Lower leg skin (tissue), 3 donors: ENCODE measurements at regions not wholly inside any gene's neighbourhood (a gene's known extent, or its start where the extent isn't known, plus 50 kb on each side); places are given as distances from the start of the nearest gene placed in this dataset.

Experiments used
- POLR2A ChIP-seq, 2 donors: fragments of 450-650 bp; IDR thresholded peaks; one replicate each; pipeline ENCODE4 v1.6.1; 2016 to 2017; ENCODE audit warnings: antibody characterized with exemption in 2 of 2, mild to moderate bottlenecking in 1 of 2, moderate library complexity in 1 of 2
- TF ChIP-seq, protein P1 (sequence below), 3 donors: fragments of 450-650 bp; IDR thresholded peaks; one replicate each; pipeline ENCODE4 v1.5.1; 2016; ENCODE audit warnings: antibody characterized with exemption in 3 of 3, mild to moderate bottlenecking in 3 of 3, moderate library complexity in 2 of 3

DNA sequence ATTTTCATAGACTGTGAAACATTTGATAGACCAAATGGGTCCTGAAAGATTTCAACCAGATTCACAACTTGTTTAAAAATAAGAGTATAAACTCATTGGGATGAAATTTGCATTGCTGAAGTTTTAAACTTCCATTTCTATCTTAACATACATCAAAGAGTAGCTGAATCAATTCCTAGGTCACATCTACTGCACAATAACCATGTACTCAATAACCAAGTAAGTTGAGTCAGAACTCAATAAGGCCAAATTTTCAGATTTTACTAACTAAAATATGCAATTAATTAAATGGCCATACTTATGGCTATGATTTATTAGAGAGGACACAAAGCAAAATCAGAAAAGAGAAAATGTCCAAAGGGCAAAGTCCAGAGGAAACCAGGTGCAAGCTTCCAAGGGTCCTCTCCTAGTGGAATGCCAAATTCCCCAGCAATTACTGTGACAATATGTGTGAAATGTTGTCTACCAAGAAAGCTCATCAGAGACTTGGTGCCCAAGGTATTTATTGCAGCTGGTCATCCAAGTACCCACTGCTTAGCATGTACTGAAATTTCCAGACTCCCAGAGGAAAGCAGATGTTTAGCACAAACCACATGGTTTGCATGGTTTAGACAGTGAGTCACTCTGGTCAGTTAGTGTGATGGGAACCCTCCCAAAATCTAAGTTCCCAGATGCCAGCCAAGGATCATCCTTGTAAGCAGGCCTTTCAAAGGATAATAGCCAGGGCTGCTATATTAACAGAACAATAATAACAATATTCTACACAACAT is 238.9 kb downstream of the IPMK start:
- TF ChIP-seq, protein P1, sequence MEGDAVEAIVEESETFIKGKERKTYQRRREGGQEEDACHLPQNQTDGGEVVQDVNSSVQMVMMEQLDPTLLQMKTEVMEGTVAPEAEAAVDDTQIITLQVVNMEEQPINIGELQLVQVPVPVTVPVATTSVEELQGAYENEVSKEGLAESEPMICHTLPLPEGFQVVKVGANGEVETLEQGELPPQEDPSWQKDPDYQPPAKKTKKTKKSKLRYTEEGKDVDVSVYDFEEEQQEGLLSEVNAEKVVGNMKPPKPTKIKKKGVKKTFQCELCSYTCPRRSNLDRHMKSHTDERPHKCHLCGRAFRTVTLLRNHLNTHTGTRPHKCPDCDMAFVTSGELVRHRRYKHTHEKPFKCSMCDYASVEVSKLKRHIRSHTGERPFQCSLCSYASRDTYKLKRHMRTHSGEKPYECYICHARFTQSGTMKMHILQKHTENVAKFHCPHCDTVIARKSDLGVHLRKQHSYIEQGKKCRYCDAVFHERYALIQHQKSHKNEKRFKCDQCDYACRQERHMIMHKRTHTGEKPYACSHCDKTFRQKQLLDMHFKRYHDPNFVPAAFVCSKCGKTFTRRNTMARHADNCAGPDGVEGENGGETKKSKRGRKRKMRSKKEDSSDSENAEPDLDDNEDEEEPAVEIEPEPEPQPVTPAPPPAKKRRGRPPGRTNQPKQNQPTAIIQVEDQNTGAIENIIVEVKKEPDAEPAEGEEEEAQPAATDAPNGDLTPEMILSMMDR (IDR thresholded peaks at IDR 0.05): no peak
- TF ChIP-seq POLR2A (IDR thresholded peaks at IDR 0.05): no peak
